ENCODE measurements at regions not wholly inside any gene's neighbourhood (a gene's known extent, or its start where the extent isn't known, plus 50 kb on each side); places are given as distances from the start of the nearest gene placed in this dataset.

GRCh38 chr4:128366212-128366611, 78.6 kb upstream of the PGRMC2 start:
- Histone ChIP-seq H3K27ac (ENCODE audit: low read depth, low read length, poor library complexity, severe bottlenecking) (no peak overlapping the region), H3K4me1 (ENCODE audit: insufficient read depth, low read length, poor library complexity, severe bottlenecking) (no peaks in the 10 kb centered on the region), H2AFZ (ENCODE audit: low read length) (no peak overlapping the region), H3K4me2 (ENCODE audit: low read length) (no peak overlapping the region), H3K4me3 (ENCODE audit: low read depth, low read length, poor library complexity, severe bottlenecking) (no peak overlapping the region), H3K79me2 (ENCODE audit: insufficient read depth, low read depth, low read length) (no peaks in the 10 kb centered on the region), H4K20me1 (ENCODE audit: insufficient read depth, low read length) (no peaks in the 10 kb centered on the region), H3K9me2 (ENCODE audit: insufficient read depth, low read length) (no peaks in the 10 kb centered on the region), H3K9me3 (ENCODE audit: low read length) (no peaks in the 10 kb centered on the region), H3K36me3 (ENCODE audit: insufficient read depth, low read length) (no peaks in the 10 kb centered on the region)
- no peak for DNase-seq (ENCODE audit: low spot score)
- no TSS peak for BruUV-seq (replicated peaks)
- intact Hi-C loops (cut with micrococcal nuclease; ENCODE audit: unreplicated experiment) = no loop called here
- TF ChIP-seq EZH2phosphoT487 (IDR thresholded peaks at IDR 0.05; ENCODE audit: borderline replicate concordance, low read depth, low read length) (no peak), CTCF (conservative IDR thresholded peaks at IDR 0.05; ENCODE audit: low read length) (no peak)
- ChIA-PET POLR2A (no interaction called here), CTCF (ENCODE audit: unreplicated experiment) (no interaction called here)

GRCh38 chr4:128364565-128364964, 77.0 kb upstream of the PGRMC2 start:
- no peak for TF ChIP-seq EZH2phosphoT487 (IDR thresholded peaks at IDR 0.05; ENCODE audit: borderline replicate concordance, low read depth, low read length)
- no peak for TF ChIP-seq CTCF (conservative IDR thresholded peaks at IDR 0.05; ENCODE audit: low read length)
- Histone ChIP-seq H3K36me3 (ENCODE audit: insufficient read depth, low read length) (no peaks in the 10 kb centered on the region), H3K79me2 (ENCODE audit: insufficient read depth, low read depth, low read length) (no peaks in the 10 kb centered on the region), H4K20me1 (ENCODE audit: insufficient read depth, low read length) (no peaks in the 10 kb centered on the region), H2AFZ (ENCODE audit: low read length) (no peak overlapping the region), H3K4me2 (ENCODE audit: low read length) (no peak overlapping the region), H3K4me1 (ENCODE audit: insufficient read depth, low read length, poor library complexity, severe bottlenecking) (no peaks in the 10 kb centered on the region), H3K9me2 (ENCODE audit: insufficient read depth, low read length) (no peaks in the 10 kb centered on the region), H3K27ac (ENCODE audit: low read depth, low read length, poor library complexity, severe bottlenecking) (no peak overlapping the region), H3K9me3 (ENCODE audit: low read length) (no peaks in the 10 kb centered on the region), H3K4me3 (ENCODE audit: low read depth, low read length, poor library complexity, severe bottlenecking) (no peak overlapping the region)
- CTCF ChIA-PET (ENCODE audit: unreplicated experiment) = no interaction called here
- POLR2A ChIA-PET = no interaction called here
- BruUV-seq (replicated peaks) = no TSS peak
- DNase-seq (ENCODE audit: low spot score) = no peak
- intact Hi-C loops (cut with micrococcal nuclease; ENCODE audit: unreplicated experiment) = no loop called here

GRCh38 chr4:128363966-128364365, 76.4 kb upstream of the PGRMC2 start:
- no TSS peak for BruUV-seq (replicated peaks)
- Histone ChIP-seq H3K9me2 (ENCODE audit: insufficient read depth, low read length) (no peaks in the 10 kb centered on the region), H3K36me3 (ENCODE audit: insufficient read depth, low read length) (no peaks in the 10 kb centered on the region), H4K20me1 (ENCODE audit: insufficient read depth, low read length) (no peaks in the 10 kb centered on the region), H3K4me1 (ENCODE audit: insufficient read depth, low read length, poor library complexity, severe bottlenecking) (no peaks in the 10 kb centered on the region), H3K4me3 (ENCODE audit: low read depth, low read length, poor library complexity, severe bottlenecking) (no peak overlapping the region), H3K27ac (ENCODE audit: low read depth, low read length, poor library complexity, severe bottlenecking) (no peak overlapping the region), H3K4me2 (ENCODE audit: low read length) (no peak overlapping the region), H3K9me3 (ENCODE audit: low read length) (no peaks in the 10 kb centered on the region), H2AFZ (ENCODE audit: low read length) (no peak overlapping the region), H3K79me2 (ENCODE audit: insufficient read depth, low read depth, low read length) (no peaks in the 10 kb centered on the region)
- no peak for DNase-seq (ENCODE audit: low spot score)
- intact Hi-C loops (cut with micrococcal nuclease; ENCODE audit: unreplicated experiment) = no loop called here
- ChIA-PET CTCF (ENCODE audit: unreplicated experiment) (no interaction called here), POLR2A (no interaction called here)
- TF ChIP-seq EZH2phosphoT487 (IDR thresholded peaks at IDR 0.05; ENCODE audit: borderline replicate concordance, low read depth, low read length) (no peak), CTCF (conservative IDR thresholded peaks at IDR 0.05; ENCODE audit: low read length) (no peak)
